HT1080 (cell line): ENCODE measurements at regions not wholly inside any gene's neighbourhood (a gene's known extent, or its start where the extent isn't known, plus 50 kb on each side); places are given as distances from the start of the nearest gene placed in this dataset. TPM values are rescaled to one million over a fixed set of nuclear protein-coding genes. Genes with fewer than 3 reads are reported as not detected.

ENCODE experiments used
- DNase-seq: peaks from one replicate; pipeline ENCODE4 v3.0.0-alpha.2; 2015; ENCODE audit warnings: low read depth
- small RNA-seq: library from RNA; depleted of rRNA; stranded (forward); fragments of <200 nt; gene quantifications from one replicate; pipeline ENCODE3, GENCODE V24; 2014

DNA sequence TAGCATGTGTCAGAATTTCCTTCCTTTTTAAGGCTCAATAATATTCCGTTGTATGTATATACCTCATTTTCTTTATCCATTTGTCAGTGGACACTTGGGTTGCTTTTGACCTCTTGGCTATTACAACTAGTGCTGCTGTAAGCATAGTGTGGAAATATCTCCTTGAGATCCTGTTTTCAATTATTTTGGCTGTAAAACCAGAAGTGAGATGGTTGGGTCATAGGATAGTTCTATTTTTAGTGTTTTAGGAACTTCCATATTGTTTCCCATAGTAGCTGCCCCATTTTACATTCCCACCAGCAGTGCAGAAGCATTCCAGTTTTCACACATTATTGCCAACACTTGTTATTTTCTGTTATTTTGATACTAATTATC is 70.4 kb upstream of the C15orf39 start:
- DNase-seq = no peak

DNA sequence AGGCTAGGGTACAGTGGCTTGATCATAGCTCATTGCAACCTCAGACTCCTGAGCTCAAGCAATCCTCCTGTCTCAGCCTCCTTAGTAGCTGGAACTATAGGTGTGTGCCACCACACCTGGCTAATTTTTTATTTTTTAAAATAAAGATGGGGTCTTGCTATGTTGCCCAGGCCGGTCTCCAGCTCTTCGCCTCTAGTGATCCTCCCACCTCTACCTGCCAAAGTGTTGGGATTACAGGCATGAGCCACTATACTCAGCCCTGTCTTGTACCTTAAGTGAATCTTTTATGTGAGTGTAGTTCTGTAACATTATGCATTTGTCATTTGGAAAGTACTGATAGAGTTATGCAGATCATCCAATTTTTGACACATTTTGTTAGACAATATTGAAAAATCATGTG is 66.9 kb upstream of the C15orf39 start:
- DNase-seq = no peak

DNA sequence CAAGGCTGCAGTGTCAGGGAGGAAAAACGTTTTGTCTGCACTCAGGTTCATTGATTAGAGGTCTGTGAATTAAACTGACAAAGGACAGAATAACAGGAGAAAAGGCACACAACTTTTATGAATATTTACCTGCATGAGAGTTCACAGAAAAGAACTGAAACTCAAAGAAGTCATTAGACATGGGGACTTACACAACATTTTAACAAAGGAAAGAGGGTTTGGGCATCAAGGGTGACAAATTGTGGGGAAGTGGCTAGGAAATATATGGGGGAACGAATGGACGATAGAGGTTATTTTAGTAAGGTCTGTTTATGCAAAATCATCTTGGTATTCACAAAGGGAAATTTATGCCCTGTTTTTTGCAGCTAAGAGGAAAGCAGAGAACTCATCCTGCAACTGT is 65.6 kb upstream of the C15orf39 start:
- no peak for DNase-seq

DNA sequence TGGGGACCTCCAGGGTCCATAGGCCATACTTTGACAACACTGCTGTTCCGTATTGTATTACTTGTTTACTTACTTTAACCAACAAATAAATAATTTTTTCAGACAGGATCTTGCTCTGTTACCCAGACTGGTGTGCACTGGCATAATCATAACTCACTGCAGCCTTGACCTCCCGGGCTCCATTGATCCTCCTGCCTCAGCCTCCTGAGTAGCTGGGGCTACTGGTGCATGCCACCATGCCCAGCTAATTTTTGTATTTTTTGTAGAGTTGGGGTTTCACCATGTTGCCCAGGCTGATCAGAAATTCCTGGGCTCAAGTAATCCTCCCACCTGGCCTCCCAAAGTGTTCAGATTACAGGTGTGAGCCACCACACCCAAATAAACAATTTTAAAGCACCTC is 64.9 kb upstream of the C15orf39 start:
- no peak for DNase-seq

DNA sequence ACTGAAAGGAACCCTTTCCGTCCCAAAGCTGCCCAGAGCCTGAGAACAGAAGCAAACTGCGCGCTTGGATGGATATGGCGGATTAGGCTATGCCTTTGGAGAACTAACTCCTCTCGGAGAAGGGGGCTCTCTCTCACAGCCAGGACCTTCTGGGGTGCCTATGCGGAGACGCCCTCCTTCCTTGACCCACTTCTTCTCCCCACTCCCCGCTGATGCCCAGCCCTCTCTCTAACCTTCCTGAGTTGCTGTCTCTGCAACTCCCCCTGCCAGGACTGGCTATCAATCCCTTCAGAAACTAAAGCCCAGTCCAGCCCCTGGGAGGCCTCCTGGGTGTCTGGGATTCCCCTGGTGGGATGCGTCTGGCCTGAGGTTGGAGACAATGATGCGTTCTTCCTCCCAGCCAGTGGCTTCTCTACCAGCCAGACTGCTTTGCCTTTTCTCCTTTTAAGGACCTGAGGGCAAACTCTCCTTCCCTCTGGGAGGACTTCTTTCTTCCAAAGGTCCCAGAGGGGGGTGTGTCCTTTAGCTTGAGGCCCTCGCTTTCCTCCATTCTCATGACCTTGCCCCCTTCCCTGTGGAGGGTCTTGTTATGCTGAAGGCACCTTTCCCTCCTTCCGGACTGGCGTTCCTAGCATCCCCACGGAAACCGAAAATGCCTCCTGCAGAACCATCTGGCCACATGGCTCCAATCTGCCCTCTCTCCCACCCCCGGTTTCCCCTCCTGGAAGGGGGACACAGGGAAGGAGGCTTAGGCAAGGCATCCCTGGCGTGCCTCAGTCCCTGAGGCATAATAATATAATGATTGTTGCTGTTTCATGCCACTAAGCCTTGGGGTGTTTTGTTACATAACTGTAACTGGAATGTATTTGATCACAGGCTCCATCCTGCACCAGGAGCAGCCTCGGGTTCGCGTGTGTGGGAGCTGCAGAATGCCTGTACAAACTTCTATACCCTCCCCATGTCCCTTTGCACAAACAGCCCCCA is 63.4 kb upstream of the C15orf39 start:
- DNase-seq = no peak

DNA sequence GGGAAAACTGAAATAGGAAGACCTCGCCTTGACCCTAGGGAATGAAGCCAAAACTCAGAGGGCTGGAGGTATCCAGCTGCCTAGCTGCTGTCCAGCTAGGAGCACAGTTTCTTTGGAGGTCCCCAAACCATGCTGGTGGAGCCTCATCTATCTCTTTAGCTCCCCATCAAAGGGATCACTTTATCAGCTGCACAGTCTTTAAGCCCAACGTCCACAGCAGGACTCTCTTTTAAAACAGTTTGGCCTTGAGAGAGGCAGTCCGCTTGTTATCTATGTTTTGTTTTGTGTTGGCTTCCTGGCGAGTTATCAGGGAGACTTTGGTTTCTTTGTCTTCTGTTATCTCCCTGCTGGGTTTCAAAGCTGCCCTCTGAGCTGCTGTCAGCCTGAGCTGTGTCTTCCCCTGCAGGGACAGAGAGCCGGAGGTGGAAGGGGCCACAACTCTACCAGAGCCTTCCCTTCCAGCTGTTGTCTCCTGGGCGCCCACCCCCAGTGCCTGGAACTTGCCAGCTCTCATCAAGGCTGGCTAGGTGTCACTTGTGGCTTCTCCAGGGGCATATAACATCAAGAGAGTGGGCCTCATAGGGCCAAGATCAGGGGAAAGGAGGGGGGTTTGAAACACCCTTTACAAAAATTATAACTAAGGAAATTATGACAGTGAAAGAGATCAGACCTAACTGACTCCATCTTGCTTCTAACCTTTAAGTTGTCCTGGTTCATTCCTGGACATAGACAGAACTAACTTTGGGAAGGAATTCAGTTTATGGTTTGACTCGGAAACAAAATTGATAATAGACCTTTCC is 61.4 kb upstream of the C15orf39 start:
- DNase-seq = no peak

DNA sequence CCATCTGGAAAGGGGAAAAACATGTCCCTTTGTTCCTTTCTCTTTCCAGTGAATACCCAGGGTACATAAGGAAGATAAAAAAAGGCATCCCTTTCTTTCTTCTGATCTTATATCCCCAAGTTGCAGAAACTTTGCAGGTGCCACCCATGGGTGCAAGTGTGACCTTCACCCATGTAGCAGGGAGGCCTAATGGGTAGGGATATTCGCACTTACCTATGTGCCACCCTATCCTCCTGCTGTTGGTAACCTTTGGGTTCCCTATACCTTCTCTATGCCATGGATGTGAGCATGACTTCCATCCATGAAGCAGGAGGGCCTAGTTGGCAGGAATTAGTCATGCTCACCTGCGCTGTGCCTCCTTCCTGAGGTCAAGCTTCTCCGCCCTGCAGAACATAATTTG is 59.2 kb upstream of the C15orf39 start:
- no peak for DNase-seq

DNA sequence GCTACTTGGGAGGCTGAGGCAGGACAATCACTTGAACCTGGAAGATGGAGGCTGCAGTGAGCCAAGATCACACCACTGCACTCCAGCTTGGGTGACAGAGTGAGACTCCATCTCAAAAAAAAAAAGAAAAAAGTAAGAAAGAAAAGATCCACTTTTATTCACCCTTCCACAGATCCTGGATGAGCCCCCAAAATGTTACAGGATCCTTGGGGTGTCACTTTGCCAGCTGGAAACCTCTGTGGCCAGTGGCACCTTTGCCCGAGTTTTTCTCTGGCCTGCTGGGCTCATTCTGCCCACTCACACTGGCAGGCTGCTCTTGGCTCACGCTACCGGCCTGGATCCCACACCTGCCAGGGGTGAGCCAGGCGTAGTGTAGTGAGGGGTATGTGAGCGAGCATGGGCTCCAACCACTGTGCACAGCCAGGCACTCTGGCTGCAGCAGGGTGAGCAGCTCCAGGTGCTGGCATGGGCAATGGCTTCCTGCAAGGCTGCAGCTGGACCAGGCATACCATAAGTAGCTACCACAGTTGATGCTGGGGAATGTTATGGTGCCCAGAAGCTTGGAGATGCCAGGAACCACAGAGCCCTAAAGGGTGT is 57.8 kb upstream of the C15orf39 start:
- no peak for DNase-seq

DNA sequence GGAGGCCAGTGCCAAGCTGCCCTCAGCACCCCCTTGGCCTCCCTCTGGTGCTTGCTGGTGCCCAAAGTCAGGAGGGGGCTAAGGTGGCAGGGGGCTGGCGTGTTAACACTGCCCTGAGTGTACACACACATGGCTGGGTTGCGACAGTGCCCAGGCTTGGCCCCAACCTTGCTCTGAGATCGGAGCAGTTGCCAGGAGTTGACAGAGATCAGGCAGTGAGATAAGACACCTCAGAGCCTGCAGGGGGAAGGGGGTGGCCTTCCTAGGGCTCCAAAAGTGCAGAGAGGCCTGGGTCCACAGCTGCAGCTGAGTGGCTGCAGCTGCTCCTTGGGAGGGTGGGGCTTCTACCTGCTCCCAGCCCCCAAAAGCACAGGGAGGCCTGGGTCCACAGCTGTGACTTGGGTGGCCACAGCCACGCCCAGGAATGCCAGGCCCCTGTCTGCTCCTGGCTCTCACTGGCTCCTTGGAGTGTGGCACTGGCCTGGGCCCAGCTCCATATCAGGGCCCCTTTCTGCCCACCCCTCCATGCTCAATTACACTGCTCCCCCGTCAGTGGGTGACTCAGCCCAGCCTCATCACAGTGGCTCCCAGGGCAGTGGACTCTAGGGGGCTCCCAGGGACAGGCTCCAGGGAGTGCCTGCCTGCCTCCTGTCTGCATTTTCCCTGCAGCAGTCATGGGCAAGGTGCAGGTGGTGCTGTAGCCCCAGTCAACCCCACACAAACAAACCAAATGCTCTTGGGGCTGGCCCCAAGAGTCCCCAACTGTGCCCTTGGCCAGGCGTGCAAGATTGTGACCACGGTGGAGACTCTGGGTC is 56.4 kb upstream of the C15orf39 start:
- DNase-seq = peak; percentile 75

DNA sequence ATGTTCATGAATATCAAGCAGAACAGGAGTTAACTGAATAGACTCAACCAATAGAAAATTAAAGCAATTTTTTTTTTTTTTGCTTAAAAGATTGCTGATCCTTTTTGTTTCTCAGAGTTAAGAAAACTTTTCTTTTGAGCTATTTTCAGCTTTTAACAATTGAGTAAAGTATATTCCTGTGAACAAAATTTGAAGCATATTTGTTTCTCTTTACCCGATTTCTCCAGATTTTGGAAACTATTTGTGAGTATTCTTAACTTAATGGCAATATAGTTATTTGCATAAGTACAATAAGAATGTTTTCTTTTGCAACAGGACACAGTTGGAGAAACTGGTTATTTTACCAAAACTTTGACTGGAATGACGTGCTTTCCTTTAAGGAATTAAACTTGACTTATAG is 53.4 kb upstream of the C15orf39 start:
- DNase-seq = no peak

DNA sequence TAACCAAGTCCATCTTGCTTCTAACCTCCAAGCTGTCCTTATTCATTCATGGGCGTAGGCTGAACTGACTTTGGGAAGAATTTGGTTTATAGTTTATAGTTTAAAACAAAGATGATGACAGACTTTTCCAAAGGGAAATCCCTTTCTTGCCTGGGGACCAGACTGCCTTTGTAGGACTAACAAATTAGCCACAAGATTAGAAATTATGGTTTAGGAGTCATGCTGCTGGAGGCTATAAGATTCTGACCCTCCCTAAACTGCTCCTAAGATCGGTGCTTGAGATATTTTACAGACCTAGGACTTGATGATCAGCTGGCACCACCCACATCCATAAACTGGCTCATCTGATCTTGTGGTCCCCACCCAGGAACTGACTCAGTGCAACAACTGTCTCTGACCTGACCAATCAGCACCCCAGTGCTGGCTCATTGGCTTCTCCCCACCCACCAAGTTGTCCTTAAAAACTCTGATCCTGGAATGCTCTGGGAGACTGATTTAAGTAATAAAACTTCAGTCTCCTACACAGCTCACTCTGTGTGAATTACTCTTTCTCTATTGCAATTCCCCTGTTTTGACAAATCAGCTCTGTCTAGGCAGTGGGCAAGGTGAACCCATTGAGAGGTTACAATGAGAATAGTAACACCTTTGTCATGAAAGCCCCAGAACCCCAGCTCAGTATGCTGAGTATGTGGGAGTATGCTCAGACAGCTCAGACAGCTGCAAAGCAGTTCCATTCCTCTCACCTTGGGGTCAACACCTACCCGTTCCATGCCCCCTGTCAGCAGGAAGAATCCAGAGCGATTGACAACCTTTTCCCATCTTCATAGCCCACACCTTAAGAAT is 51.6 kb upstream of the C15orf39 start:
- DNase-seq = peak; percentile 66

DNA sequence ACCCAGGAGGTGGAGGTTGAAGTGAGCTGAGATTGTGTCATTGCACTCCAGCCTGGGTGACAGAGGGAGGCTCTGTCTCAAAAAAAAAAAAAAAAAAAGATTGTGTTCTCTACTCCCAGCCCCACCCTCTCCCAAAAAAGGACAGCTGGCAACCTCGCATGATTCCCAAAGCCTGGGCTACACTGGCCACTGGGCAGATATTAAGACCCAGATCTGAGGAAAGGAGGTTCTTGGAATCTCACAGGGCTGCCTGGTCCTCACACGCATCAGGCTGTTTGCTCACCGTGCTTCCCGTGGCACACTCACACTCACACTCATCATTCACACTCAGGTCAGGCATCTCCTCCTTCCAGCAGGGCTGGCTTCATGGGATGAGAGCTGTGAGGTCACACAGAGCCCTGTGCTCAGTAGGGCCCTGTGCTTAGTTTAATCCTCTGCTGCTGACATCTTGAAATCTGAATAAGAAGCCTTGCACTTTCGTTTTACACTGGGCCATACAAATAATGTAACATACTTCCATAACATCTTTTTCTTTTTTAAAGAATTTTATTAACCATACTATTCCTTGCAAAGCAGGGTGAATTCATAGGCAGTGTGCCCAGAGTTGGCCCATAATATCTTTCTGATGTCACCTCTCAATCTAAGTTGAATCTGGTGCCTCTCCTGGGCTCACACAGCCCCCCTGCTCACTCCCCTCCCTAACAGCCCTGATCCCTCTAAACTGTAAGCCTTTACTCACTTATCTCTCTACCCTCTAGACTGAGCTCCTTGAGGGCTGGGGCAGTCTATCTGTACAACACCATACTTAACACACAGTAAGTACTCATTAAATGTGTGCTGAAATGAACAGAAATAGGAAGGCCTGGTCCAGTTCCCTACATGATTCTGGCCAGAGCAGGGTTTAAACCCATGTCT is 50.2 kb upstream of the C15orf39 start:
- DNase-seq = no peak

Small RNAs in the stretch of these regions (small RNA-seq; reads per million reads assigned to genes)
- gene RF00017 (not detected), gene RF00601 (not detected)
